ENCODE measurements at regions not wholly inside any gene's neighbourhood (a gene's known extent, or its start where the extent isn't known, plus 50 kb on each side); places are given as distances from the start of the nearest gene placed in this dataset.

DNA sequence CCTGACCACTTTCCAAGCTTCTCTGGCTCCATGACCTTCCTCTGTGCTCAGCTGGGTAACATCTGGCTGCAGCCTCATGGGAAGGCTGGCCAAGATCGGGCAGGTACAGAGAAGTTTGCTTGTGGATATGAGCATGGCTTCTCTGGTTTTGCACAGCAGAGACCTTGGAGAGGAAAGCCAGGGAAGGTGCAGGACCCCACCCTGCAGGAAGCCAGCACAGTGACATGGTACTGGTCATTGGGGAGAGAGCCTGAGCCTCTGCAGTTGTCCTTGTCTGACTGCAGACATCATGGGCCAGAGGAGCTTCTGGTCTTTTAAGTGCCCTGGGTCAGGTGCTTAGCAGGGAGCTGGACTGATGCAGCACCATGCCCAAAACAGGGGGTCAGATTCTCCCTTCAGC is 70.6 kb upstream of the LEP start:
- Mint-ChIP-seq H3K36me3 (ENCODE audit: unreplicated experiment) (no peaks in the 10 kb centered on the region), H3K4me1 (ENCODE audit: low read depth, unreplicated experiment) (peaks cover 34% of the 10 kb centered on the region), H3K4me3 (ENCODE audit: unreplicated experiment) (peak overlapping the region; percentile 90), H3K9me3 (ENCODE audit: unreplicated experiment) (peaks cover 7% of the 10 kb centered on the region), H3K27me3 (ENCODE audit: unreplicated experiment) (peaks cover 15% of the 10 kb centered on the region), H3K27ac (ENCODE audit: unreplicated experiment) (no peak overlapping the region)
- peak; percentile 30 for DNase-seq
- TF ChIP-seq, protein P1, sequence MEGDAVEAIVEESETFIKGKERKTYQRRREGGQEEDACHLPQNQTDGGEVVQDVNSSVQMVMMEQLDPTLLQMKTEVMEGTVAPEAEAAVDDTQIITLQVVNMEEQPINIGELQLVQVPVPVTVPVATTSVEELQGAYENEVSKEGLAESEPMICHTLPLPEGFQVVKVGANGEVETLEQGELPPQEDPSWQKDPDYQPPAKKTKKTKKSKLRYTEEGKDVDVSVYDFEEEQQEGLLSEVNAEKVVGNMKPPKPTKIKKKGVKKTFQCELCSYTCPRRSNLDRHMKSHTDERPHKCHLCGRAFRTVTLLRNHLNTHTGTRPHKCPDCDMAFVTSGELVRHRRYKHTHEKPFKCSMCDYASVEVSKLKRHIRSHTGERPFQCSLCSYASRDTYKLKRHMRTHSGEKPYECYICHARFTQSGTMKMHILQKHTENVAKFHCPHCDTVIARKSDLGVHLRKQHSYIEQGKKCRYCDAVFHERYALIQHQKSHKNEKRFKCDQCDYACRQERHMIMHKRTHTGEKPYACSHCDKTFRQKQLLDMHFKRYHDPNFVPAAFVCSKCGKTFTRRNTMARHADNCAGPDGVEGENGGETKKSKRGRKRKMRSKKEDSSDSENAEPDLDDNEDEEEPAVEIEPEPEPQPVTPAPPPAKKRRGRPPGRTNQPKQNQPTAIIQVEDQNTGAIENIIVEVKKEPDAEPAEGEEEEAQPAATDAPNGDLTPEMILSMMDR (IDR thresholded peaks at IDR 0.05; ENCODE audit: partially characterized antibody, unreplicated experiment), result no peak

GRCh38 chr7:128171342-128171918 is 69.6 kb upstream of the LEP start:
- H3K36me3 Mint-ChIP-seq (ENCODE audit: unreplicated experiment), result no peaks in the 10 kb centered on the region
- TF ChIP-seq, protein P1 (IDR thresholded peaks at IDR 0.05; ENCODE audit: partially characterized antibody, unreplicated experiment), result no peak
- peaks cover 13% of the 10 kb centered on the region for H3K27me3 Mint-ChIP-seq (ENCODE audit: unreplicated experiment)
- H3K27ac Mint-ChIP-seq (ENCODE audit: unreplicated experiment), result no peak overlapping the region
- H3K9me3 Mint-ChIP-seq (ENCODE audit: unreplicated experiment), result peaks cover 4% of the 10 kb centered on the region
- no peak overlapping the region for H3K4me3 Mint-ChIP-seq (ENCODE audit: unreplicated experiment)
- H3K4me1 Mint-ChIP-seq (ENCODE audit: low read depth, unreplicated experiment), result peaks cover 34% of the 10 kb centered on the region
- no peak for DNase-seq

DNA sequence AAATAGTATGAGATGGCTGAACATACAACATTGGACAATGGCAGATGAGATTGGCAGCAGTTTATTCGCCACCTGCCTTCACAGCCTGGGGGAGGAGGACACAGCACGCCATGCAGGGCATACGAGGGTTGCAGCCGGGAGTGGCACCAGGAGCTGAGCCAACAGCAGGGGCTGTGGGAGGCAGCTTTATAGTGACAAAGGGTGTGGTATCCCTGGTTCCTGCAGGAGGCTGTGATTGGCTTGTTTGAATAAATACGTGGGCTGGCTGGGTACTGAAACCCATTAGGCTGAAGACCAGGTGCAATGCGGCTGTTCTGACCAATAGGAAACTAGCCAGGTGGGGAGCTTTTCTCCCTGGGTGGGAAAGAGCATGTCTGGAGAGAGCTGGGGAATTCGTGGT is 68.9 kb upstream of the LEP start:
- H3K27me3 Mint-ChIP-seq (ENCODE audit: unreplicated experiment), result peaks cover 13% of the 10 kb centered on the region
- H3K36me3 Mint-ChIP-seq (ENCODE audit: unreplicated experiment), result no peaks in the 10 kb centered on the region
- DNase-seq, result no peak
- H3K4me1 Mint-ChIP-seq (ENCODE audit: low read depth, unreplicated experiment), result peaks cover 34% of the 10 kb centered on the region
- H3K9me3 Mint-ChIP-seq (ENCODE audit: unreplicated experiment), result peaks cover 4% of the 10 kb centered on the region
- TF ChIP-seq, protein P1 (IDR thresholded peaks at IDR 0.05; ENCODE audit: partially characterized antibody, unreplicated experiment), result no peak
- H3K27ac Mint-ChIP-seq (ENCODE audit: unreplicated experiment), result no peak overlapping the region
- no peak overlapping the region for H3K4me3 Mint-ChIP-seq (ENCODE audit: unreplicated experiment)

DNA sequence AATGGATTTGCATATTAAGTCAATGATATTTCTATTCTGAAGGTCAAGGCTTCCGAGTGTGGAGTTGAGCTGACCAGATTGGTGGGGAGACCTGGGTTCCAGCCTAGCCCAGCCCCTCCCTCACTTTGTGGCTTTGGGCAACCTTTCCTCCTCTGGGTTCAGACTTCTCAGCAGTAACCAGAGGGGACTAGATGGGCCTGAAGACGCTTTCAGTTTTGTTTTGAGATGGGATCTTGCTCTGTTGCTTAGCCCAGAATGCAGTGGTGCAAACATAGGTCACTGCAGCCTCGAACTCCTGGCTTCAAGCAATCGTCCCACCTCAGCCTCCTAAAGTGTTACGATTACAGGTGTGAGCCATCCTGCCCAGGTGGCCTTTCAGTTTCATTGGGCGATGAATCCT is 68.1 kb upstream of the LEP start:
- H3K27ac Mint-ChIP-seq (ENCODE audit: unreplicated experiment), result peak overlapping the region; percentile 57

GRCh38 chr7:128174386-128174785 is 66.7 kb upstream of the LEP start:
- peaks cover 36% of the 10 kb centered on the region for H3K4me1 Mint-ChIP-seq (ENCODE audit: low read depth, unreplicated experiment)
- H3K27me3 Mint-ChIP-seq (ENCODE audit: unreplicated experiment), result peaks cover 9% of the 10 kb centered on the region
- DNase-seq, result peak; percentile 41
- peaks cover 6% of the 10 kb centered on the region for H3K36me3 Mint-ChIP-seq (ENCODE audit: unreplicated experiment)
- TF ChIP-seq, protein P1 (IDR thresholded peaks at IDR 0.05; ENCODE audit: partially characterized antibody, unreplicated experiment), result no peak
- H3K9me3 Mint-ChIP-seq (ENCODE audit: unreplicated experiment), result peaks cover 5% of the 10 kb centered on the region
- peak overlapping the region; percentile 70 for H3K27ac Mint-ChIP-seq (ENCODE audit: unreplicated experiment)
- peak overlapping the region; percentile 39 for H3K4me3 Mint-ChIP-seq (ENCODE audit: unreplicated experiment)

More for the DNA sequence above, 68.1 kb upstream of the LEP start:
- Mint-ChIP-seq H3K27me3 (ENCODE audit: unreplicated experiment) (peaks cover 17% of the 10 kb centered on the region), H3K9me3 (ENCODE audit: unreplicated experiment) (peaks cover 5% of the 10 kb centered on the region), H3K36me3 (ENCODE audit: unreplicated experiment) (peaks cover 3% of the 10 kb centered on the region), H3K4me3 (ENCODE audit: unreplicated experiment) (peak overlapping the region; percentile 1), H3K4me1 (ENCODE audit: low read depth, unreplicated experiment) (peaks cover 40% of the 10 kb centered on the region)
- TF ChIP-seq, protein P1 (IDR thresholded peaks at IDR 0.05; ENCODE audit: partially characterized antibody, unreplicated experiment), result no peak
- DNase-seq, result no peak
